HFF-Myc (cell line): ENCODE measurements at regions not wholly inside any gene's neighbourhood (a gene's known extent, or its start where the extent isn't known, plus 50 kb on each side); places are given as distances from the start of the nearest gene placed in this dataset.

Experiments
- DNase-seq: peaks from one replicate; pipeline ENCODE4 v3.0.0-alpha.2; 2011; ENCODE audit warnings: low read depth; ENCODE audit errors: extremely low read depth
- H3K4me3 ChIP-seq: replicated peaks from 2 replicates; pipeline ENCODE4 v1.5.1; 2011; ENCODE audit warnings: low read depth, mild to moderate bottlenecking, control low read depth, low read length
- TF ChIP-seq, protein P1 (sequence below): IDR thresholded peaks from 2 replicates; pipeline ENCODE4 v1.5.1; 2012; ENCODE audit warnings: mild to moderate bottlenecking, low read depth, low read length, control low read depth; ENCODE audit errors: missing control alignments

DNA sequence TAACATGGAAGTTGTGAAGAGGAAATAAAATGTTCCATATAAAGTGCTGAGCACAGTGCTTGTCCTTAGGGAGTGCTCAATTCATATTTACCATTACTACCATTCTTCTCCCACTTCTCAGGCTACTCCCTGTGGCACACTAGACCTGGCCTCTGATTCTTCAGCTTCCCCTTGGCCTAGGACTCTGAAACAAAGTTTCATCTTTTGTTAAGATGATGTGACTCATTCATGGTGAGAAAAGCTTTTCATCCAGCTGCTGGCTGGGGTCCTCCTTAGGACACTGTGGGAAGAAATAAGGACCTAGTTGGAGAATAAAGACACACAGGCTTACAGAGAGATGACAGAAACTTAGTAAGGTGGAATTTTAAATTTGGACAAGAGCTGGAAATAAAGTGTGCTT is 314.8 kb downstream of the CDC5L start:
- TF ChIP-seq, protein P1, sequence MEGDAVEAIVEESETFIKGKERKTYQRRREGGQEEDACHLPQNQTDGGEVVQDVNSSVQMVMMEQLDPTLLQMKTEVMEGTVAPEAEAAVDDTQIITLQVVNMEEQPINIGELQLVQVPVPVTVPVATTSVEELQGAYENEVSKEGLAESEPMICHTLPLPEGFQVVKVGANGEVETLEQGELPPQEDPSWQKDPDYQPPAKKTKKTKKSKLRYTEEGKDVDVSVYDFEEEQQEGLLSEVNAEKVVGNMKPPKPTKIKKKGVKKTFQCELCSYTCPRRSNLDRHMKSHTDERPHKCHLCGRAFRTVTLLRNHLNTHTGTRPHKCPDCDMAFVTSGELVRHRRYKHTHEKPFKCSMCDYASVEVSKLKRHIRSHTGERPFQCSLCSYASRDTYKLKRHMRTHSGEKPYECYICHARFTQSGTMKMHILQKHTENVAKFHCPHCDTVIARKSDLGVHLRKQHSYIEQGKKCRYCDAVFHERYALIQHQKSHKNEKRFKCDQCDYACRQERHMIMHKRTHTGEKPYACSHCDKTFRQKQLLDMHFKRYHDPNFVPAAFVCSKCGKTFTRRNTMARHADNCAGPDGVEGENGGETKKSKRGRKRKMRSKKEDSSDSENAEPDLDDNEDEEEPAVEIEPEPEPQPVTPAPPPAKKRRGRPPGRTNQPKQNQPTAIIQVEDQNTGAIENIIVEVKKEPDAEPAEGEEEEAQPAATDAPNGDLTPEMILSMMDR: no peak
- no peak for DNase-seq
- H3K4me3 ChIP-seq: no peak overlapping the region

DNA sequence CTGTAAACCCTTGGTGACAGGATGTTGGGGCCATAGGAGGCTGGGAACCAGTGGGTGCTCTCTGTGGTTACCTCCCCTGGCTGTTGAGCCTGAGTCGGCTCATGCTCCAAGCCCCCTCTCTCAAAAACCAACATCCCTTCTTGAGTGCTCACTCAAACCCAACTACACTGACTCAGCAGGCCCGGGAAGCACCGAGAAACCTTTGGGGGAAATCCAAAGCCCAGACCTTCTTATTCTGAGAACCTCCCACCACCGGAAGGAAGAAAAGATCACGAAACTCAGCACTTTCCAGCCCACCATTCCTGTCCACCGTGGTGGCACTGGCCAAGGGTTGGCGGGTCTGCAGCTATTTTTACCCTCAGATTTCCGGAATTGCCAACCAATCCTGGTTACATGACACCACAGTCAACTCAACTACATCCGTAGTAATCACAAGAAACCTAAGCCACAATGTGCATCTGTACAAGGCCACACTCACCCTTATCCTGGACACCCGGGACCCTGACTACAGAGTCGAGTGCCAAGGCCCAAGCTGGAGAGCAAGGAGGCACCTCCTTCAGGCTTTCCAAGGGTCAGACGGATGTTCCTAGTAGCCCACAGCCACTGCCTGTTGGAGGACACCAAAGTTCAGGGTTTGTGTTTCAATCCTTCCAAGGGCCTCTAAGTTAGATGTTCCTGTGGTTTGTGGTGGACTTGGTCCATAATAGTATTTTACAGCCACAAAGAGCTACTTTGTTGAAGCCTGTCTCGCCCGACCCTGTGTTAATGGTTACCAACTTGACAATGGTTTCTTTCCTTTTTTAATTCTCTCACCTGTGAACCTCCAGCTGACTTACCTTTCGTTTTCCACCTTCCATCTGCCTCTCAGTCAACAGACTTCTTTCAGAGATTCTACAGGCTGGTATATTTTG is 317.0 kb downstream of the CDC5L start:
- no peak for DNase-seq
- H3K4me3 ChIP-seq: no peak overlapping the region

DNA sequence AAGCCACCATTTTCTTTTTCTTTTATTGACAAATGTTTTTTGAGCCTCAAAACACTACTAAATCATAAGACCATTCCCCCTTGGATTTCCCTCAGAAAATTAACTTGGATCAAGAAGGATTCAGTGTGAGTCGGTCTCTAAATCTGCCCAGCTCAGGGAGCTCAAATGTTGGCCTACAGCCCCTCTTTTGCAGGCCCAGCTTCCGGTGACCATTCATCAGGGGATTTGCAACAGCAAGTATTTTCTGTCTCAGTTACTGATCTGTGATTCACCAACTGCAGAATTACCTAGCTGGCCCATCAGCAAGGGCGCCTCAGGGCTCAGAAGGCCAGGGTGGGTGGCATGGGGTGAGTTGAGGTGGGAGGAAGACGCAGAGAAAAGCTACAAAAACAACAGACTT is 318.1 kb downstream of the CDC5L start:
- TF ChIP-seq, protein P1: no peak
- DNase-seq: no peak
- no peak overlapping the region for H3K4me3 ChIP-seq

More for the DNA sequence above, 317.0 kb downstream of the CDC5L start:
- TF ChIP-seq, protein P1: no peak

DNA sequence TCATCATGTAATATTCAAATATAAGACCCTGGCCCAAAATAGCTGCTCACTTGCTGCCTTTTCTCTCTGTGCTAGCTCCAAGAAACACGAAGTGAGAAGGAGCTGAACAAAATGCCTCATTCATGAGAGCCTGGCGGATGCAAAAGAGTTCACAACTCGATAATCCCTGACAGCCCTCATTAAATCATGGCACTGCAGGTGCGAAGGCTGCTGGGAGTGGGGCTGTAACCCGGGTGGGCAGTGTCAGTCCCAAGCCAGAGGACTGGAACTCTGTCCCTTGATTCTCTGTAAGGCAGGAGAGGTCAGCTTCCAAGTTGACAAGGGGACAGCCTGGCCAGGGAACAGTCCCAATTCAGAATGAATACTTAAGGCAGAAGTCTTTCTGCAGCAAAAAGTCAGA is 318.5 kb downstream of the CDC5L start:
- H3K4me3 ChIP-seq: no peak overlapping the region
- no peak for DNase-seq
- TF ChIP-seq, protein P1: no peak

DNA sequence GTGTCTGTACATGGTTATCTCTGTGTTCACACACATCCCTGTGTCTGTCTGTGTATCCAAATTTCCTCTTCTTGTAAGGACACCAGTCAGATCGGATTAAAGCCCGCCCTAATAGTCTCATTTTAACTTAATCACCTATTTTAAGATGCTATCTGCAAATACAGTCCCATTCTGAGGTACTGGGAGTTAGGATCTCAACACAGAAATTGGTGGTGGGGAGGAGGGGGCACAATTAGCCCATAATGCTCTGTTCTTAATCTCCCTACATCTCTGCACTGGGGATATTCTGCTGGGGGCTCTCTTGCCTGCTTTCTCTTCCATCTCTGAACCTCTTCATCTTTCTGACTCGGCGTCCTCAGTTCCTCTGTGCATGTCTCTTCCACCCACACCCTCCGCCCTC is 320.7 kb downstream of the CDC5L start:
- DNase-seq: no peak

DNA sequence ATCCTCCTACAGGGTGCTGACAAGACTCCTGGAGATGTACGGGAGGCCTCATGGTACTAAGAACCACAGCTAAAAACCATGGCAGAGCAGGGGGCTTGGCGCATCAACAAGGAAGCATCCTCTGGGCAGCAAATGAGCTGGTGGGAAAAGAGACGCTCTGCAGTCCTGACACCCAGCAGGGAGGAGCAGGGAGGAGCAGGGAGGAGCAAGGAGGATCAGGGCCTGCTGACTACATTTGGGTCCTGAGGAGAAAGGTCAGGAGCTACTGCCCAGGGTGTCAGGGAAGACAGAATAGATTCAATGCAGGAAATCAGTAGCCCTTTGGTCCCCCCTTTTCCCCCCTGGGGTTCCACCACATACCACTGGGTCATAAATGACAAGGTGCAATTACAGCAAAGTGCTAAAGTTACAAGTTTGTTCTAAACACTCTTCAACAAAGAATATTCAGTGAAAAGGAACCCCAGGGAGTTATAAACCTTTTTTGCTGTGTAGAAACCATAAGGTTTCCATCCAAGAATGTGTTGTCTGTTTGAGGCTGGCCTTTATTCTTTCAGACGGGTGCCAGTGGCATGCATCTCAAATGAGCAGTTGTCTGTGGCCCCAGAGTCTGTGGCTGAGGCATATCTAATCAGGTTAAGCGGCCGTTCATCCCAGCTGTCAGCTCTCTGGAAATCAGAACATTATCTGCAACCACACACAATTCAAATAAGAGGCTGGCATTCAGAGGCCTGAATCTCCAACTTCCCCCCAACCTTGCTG is 325.0 kb downstream of the CDC5L start:
- H3K4me3 ChIP-seq: no peak overlapping the region
- DNase-seq: no peak
- TF ChIP-seq, protein P1: no peak

More for the DNA sequence above, 320.7 kb downstream of the CDC5L start:
- no peak overlapping the region for H3K4me3 ChIP-seq
- TF ChIP-seq, protein P1: no peak
